ENCODE measurements at regions not wholly inside any gene's neighbourhood (a gene's known extent, or its start where the extent isn't known, plus 50 kb on each side); places are given as distances from the start of the nearest gene placed in this dataset.

GRCh38 chr20:57076152-57076652, 190.2 kb downstream of the BMP7 start:
- TF ChIP-seq SP1 (IDR thresholded peaks at IDR 0.05) (no peak), NFRKB (IDR thresholded peaks at IDR 0.05) (no peak), ZNF384 (IDR thresholded peaks at IDR 0.05) (no peak)

Measured in HEK293T (cell line).